ENCODE measurements at regions not wholly inside any gene's neighbourhood (a gene's known extent, or its start where the extent isn't known, plus 50 kb on each side); places are given as distances from the start of the nearest gene placed in this dataset.

GRCh38 chr5:4662756-4663155, 477.4 kb upstream of the ADAMTS16 start:
- no peak for TF ChIP-seq CREB1 (IDR thresholded peaks at IDR 0.05; ENCODE audit: low read depth)
- TF ChIP-seq NFIC (IDR thresholded peaks at IDR 0.05), result no peak
- TF ChIP-seq YY1 (IDR thresholded peaks at IDR 0.05; ENCODE audit: low read depth), result no peak
- TF ChIP-seq REST (IDR thresholded peaks at IDR 0.05; ENCODE audit: low read depth), result no peak
- no peak for TF ChIP-seq TAF1 (IDR thresholded peaks at IDR 0.05; ENCODE audit: low read depth)
- TF ChIP-seq CEBPB (IDR thresholded peaks at IDR 0.05), result no peak
- no peak for TF ChIP-seq RAD21 (IDR thresholded peaks at IDR 0.05; ENCODE audit: low read depth)
- no peak for TF ChIP-seq EGR1 (IDR thresholded peaks at IDR 0.05)
- no peak for TF ChIP-seq EP300 (IDR thresholded peaks at IDR 0.05; ENCODE audit: borderline replicate concordance)
- no peak for TF ChIP-seq ZBTB7A (IDR thresholded peaks at IDR 0.05; ENCODE audit: low read depth)
- no peak for TF ChIP-seq USF1 (IDR thresholded peaks at IDR 0.05)
- no peak for TF ChIP-seq FOXM1 (IDR thresholded peaks at IDR 0.05; ENCODE audit: borderline replicate concordance, low read depth)
- no peak for TF ChIP-seq TEAD4 (IDR thresholded peaks at IDR 0.05)
- no peak for TF ChIP-seq TCF12 (IDR thresholded peaks at IDR 0.05; ENCODE audit: low read depth)
- TF ChIP-seq, protein P1, sequence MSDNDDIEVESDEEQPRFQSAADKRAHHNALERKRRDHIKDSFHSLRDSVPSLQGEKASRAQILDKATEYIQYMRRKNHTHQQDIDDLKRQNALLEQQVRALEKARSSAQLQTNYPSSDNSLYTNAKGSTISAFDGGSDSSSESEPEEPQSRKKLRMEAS (IDR thresholded peaks at IDR 0.05), result no peak

GRCh38 chr5:4665911-4666310, 474.2 kb upstream of the ADAMTS16 start:
- TF ChIP-seq REST (IDR thresholded peaks at IDR 0.05; ENCODE audit: low read depth) (no peak), EP300 (IDR thresholded peaks at IDR 0.05; ENCODE audit: borderline replicate concordance) (no peak), FOXM1 (IDR thresholded peaks at IDR 0.05; ENCODE audit: borderline replicate concordance, low read depth) (no peak), TEAD4 (IDR thresholded peaks at IDR 0.05) (no peak), YY1 (IDR thresholded peaks at IDR 0.05; ENCODE audit: low read depth) (no peak), TAF1 (IDR thresholded peaks at IDR 0.05; ENCODE audit: low read depth) (no peak), RAD21 (IDR thresholded peaks at IDR 0.05; ENCODE audit: low read depth) (no peak), USF1 (IDR thresholded peaks at IDR 0.05) (no peak)
- TF ChIP-seq, protein P1 (IDR thresholded peaks at IDR 0.05), result no peak

DNA sequence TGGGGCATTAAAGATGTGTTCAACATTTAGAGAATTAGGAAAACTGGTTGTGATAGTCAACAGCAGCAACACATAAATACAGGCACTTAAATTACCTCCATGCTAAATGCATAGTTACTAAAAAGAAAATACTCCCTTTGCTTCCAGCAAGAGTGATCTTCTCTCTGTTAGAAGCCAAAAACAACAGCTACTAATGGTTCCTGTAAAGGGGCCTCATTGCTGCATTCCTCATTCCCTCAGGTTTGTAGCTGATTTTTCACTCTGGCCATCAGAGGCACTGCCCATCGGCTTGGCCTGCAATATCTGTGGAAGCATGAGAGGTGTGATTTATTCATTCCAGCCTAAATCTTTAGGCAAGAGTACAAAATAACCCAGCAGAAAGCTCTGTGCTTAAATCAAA, 466.0 kb upstream of the ADAMTS16 start:
- TF ChIP-seq YY1 (IDR thresholded peaks at IDR 0.05; ENCODE audit: low read depth), result no peak
- TF ChIP-seq NFIC (IDR thresholded peaks at IDR 0.05), result no peak
- TF ChIP-seq FOXM1 (IDR thresholded peaks at IDR 0.05; ENCODE audit: borderline replicate concordance, low read depth), result no peak
- TF ChIP-seq, protein P1 (IDR thresholded peaks at IDR 0.05), result no peak

DNA sequence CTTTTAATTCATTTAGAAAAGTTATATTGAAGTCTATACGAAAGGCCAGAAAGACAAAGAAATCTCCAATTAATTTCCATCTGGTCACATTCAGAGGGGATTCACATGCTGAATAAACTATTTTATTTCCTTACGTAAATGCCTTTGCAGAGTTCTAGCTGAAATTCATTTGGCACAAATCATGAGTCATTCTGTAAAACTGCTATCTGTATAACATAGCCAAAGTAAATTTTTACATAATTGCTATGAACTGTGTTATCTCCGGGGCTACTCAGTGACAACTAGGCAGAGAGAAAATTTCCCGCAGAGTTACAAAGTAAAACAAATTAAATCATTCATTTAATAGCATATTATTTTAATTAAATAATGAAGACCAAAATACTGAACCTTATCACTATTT, 463.2 kb upstream of the ADAMTS16 start:
- TF ChIP-seq FOXM1 (IDR thresholded peaks at IDR 0.05; ENCODE audit: borderline replicate concordance, low read depth), result no peak
- TF ChIP-seq EGR1 (IDR thresholded peaks at IDR 0.05), result no peak
- TF ChIP-seq, protein P1 (IDR thresholded peaks at IDR 0.05), result no peak
- TF ChIP-seq YY1 (IDR thresholded peaks at IDR 0.05; ENCODE audit: low read depth), result no peak
- no peak for TF ChIP-seq CREB1 (IDR thresholded peaks at IDR 0.05; ENCODE audit: low read depth)
- no peak for TF ChIP-seq REST (IDR thresholded peaks at IDR 0.05; ENCODE audit: low read depth)
- no peak for TF ChIP-seq ZBTB7A (IDR thresholded peaks at IDR 0.05; ENCODE audit: low read depth)
- no peak for TF ChIP-seq TCF12 (IDR thresholded peaks at IDR 0.05; ENCODE audit: low read depth)

Measured in Ishikawa (cell line).